NCI-H2107 treated with DMSO at 0.1 percent for 48 hours (cell line): ENCODE measurements at regions not wholly inside any gene's neighbourhood (a gene's known extent, or its start where the extent isn't known, plus 50 kb on each side); places are given as distances from the start of the nearest gene placed in this dataset.

Experiments used
- DNase-seq: peaks from one replicate; lab custom pipeline; 2025; ENCODE audit not compliant: unreplicated experiment; lab: John Stamatoyannopoulos, UW

DNA sequence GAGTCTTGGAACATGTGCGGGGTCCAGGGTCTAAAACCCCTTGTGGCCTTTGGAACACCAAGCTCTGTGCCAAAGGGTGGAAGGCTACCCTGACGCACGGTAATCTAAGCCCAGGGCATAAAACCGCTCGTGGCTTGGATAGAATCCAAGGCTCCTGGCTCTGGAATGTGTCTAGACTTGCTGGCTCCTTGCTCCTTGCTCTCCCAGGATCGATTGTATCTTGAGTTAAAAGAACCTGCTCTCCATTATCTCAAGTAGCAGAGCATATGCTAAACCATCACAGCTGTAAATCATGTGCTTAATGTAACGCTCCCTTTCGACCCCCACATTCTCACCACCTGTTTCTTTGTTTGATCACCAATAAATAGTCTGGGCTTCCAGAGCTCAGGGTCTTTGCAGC is 50.3 kb downstream of the TLCD4 start:
- peak; percentile 4 for DNase-seq

- no peak for DNase-seq
These were observed 50.9 kb downstream of the TLCD4 start for GRCh38 chr1:95168028-95168427.

DNA sequence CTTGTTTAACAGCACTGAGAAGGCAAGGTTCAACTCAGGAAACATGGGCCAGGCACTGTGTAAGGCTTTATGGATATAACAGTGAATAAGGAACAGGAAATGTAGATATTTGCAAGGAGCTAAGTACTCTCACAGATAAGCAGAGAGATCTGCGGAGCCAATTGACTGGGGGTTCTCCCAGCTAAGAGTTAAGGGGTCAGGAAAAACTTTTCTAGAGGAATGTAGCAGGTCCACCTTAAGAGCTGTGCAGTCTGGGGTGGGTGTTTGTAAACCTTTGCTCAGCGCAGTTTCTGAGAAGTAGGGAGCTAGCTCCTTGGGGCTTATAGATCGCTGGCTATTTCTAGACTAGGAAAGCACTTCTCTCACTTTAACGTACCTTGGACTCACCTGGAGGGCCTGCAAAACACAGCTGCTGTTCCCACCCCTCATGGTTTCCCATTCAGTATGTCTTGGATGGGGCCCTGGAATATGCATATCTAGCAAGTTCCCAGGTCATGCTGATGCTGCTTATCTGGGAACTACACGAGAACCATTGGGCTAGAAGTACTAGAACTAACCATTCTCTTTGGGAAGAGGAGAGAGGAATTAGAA is 51.7 kb downstream of the TLCD4 start:
- no peak for DNase-seq

- no peak for DNase-seq
These were observed 52.4 kb downstream of the TLCD4 start for GRCh38 chr1:95169548-95169947.

- DNase-seq: no peak
These were observed 54.4 kb downstream of the TLCD4 start for GRCh38 chr1:95171270-95172245.

- no peak for DNase-seq
These were observed 57.1 kb upstream of the RWDD3 start for GRCh38 chr1:95176861-95177260.

GRCh38 chr1:95179205-95179986 is 54.6 kb upstream of the RWDD3 start:
- no peak for DNase-seq

DNA sequence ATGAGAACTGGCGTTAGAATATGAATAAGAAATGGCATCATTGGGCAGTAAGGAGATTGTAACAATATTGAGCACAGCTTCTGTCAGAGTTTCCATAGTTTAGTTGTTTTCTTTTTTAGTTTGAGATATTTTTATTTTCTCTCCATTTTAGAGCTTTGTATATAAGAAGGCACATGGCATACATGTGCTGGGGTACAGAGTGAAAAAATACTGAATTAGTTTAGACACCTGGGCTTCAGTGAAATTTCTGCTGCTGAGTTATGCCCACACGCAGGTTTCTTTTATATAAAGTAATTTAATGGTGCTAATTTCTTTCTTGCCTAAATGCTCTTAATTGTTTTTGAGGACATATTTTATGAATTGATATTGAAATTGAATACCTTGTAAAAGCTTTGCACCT is 53.6 kb upstream of the RWDD3 start:
- DNase-seq: no peak

GRCh38 chr1:95181096-95181495 is 52.9 kb upstream of the RWDD3 start:
- DNase-seq: no peak

DNA sequence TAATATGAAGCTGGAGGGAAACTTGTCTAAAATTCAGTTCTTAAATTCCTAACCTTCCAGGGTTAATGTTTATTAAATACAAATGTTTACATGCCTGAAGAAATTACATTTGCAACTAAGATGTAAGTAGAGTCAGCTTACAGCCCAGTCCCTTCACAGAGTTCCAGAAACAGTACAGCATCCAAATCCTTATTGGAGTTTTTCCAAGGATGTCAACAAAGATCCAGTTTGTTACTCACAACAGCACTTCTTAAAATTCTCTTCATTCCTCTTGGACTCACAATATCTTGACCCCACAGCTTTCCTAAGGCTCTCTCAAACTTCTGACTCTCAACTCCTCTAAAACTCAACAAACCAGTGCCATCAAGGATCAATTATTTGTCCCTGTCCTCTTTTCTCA is 50.1 kb upstream of the RWDD3 start:
- DNase-seq: no peak
